GM12878 (cell line): ENCODE measurements at regions not wholly inside any gene's neighbourhood (a gene's known extent, or its start where the extent isn't known, plus 50 kb on each side); places are given as distances from the start of the nearest gene placed in this dataset.

Experiments
- ATAC-seq: fragments of 200-7000 bp; cut with Tn5 transposase; 3 replicates; pipeline ENCODE4 v1.9.1; 2020; ENCODE audit warnings: mild to moderate bottlenecking, moderate library complexity
- BruUV-seq: library from RNA; stranded (reverse); fragments of 400-500 nt; replicated peaks from 2 replicates; lab custom pipeline; 2021; lab: Mats Ljungman, UMichigan
- CTCF ChIA-PET: fragments of 300-600 bp; sonication (Branson Sonifier 250); formaldehyde crosslinking; extraction: SDS; loops from one replicate; lab custom pipeline; 2021; ENCODE audit warnings: inconsistent platforms; lab: Yijun Ruan, JAX
- POLR2A ChIA-PET: fragments of 350-600 bp; formaldehyde crosslinking; extraction: SDS; loops from one replicate; lab custom pipeline; 2021; ENCODE audit warnings: inconsistent platforms; lab: Charles Lee
- RAD21 ChIA-PET: fragments of 300-600 bp; sonication (Branson Sonifier 250); formaldehyde crosslinking; loops from one replicate; lab custom pipeline; 2023; ENCODE audit warnings: antibody characterized with exemption; ENCODE audit not compliant: unreplicated experiment; lab: Charles Lee
- SMC1A ChIA-PET: fragments of 300-600 bp; sonication (Branson Sonifier 250); formaldehyde crosslinking; loops from one replicate; lab custom pipeline; 2023; ENCODE audit not compliant: unreplicated experiment, uncharacterized antibody; lab: Charles Lee
- DNase-seq: peaks from one replicate; pipeline ENCODE4 v3.0.0-alpha.2; 2011; ENCODE audit warnings: low read depth, low spot score
- FAIRE-seq: peaks from 3 replicates; lab custom pipeline; 2011; peaks lifted over from hg19 to GRCh38; lab: Jason Lieb, UNC
- H2AFZ ChIP-seq: 2 replicates; pipeline ENCODE4 v1.6.0; 2011; ENCODE audit warnings: low read depth, low read length, control low read depth; ENCODE audit not compliant: control insufficient read depth
- H3K27ac ChIP-seq: 2 replicates; pipeline ENCODE4 v1.5.1; 2011; ENCODE audit warnings: control low read depth; ENCODE audit not compliant: control insufficient read depth, insufficient read depth
- H3K27me3 ChIP-seq, 2 experiments: replicated peaks in 1 of 2; 2 replicates each; pipeline versions ENCODE4 v1.6.0 to v1.6.1; 2011; ENCODE audit warnings: low read length in 1 of 2; ENCODE audit not compliant: control insufficient read depth in 2 of 2, insufficient read depth in 2 of 2
- H3K36me3 ChIP-seq, 2 experiments: 2 replicates each; pipeline ENCODE4 v1.5.1; 2011; ENCODE audit warnings: low read length in 1 of 2; ENCODE audit not compliant: control insufficient read depth in 2 of 2, insufficient read depth in 2 of 2
- H3K4me1 ChIP-seq: 2 replicates; pipeline ENCODE4 v1.6.1; 2011; ENCODE audit warnings: mild to moderate bottlenecking, low read length, moderate library complexity, mixed read lengths; ENCODE audit not compliant: control insufficient read depth, insufficient read depth
- H3K4me2 ChIP-seq: 2 replicates; pipeline ENCODE4 v1.6.0; 2011; ENCODE audit warnings: control low read depth; ENCODE audit not compliant: control insufficient read depth, insufficient read depth
- H3K4me3 ChIP-seq: fragments of 200-600 bp; sonication (generic); 2 replicates; pipeline ENCODE4 v1.5.1; 2016
- H3K79me2 ChIP-seq: 2 replicates; pipeline ENCODE4 v1.6.0; 2011; ENCODE audit warnings: low read length; ENCODE audit not compliant: control insufficient read depth, insufficient read depth
- H3K9ac ChIP-seq: 2 replicates; pipeline ENCODE4 v1.8.0; 2011; ENCODE audit warnings: low read length, control low read depth, mixed read lengths; ENCODE audit not compliant: control insufficient read depth, insufficient read depth
- H3K9me3 ChIP-seq: replicated peaks from 3 replicates; pipeline ENCODE4 v1.5.1; 2011; ENCODE audit warnings: mild to moderate bottlenecking, low read length; ENCODE audit not compliant: control insufficient read depth, insufficient read depth
- H4K20me1 ChIP-seq: 2 replicates; pipeline ENCODE4 v1.6.0; 2011; ENCODE audit not compliant: control insufficient read depth, insufficient read depth
- ASH2L ChIP-seq: fragments of 300-600, 200-600 bp; sonication (generic); IDR thresholded peaks from 2 replicates; pipeline ENCODE4 v1.6.1; 2017; ENCODE audit warnings: low read depth, mild to moderate bottlenecking, borderline replicate concordance
- CBFB ChIP-seq: IDR thresholded peaks from 2 replicates; pipeline ENCODE4 v1.6.1; 2016; ENCODE audit warnings: antibody characterized with exemption, low read depth
- CHD1 ChIP-seq: IDR thresholded peaks from 2 replicates; pipeline ENCODE4 v1.6.1; 2012; ENCODE audit warnings: low read depth, low read length, improper control_type of control experiment
- CREM ChIP-seq: IDR thresholded peaks from 2 replicates; pipeline ENCODE4 v1.6.1; 2014; ENCODE audit warnings: antibody characterized with exemption, low read depth
- HDGF ChIP-seq: fragments of 450-650 bp; IDR thresholded peaks from 2 replicates; pipeline ENCODE4 v1.6.1; 2016; ENCODE audit warnings: antibody characterized with exemption
- NFXL1 ChIP-seq: fragments of 450-650 bp; IDR thresholded peaks from 2 replicates; pipeline ENCODE4 v1.6.1; 2017; ENCODE audit warnings: antibody characterized with exemption, mild to moderate bottlenecking, borderline replicate concordance
- NFYA ChIP-seq: IDR thresholded peaks from 2 replicates; pipeline ENCODE4 v1.6.1; 2011; ENCODE audit warnings: low read depth, mild to moderate bottlenecking, low read length, improper control_type of control experiment, borderline replicate concordance
- NRF1 ChIP-seq: conservative IDR thresholded peaks from 2 replicates; pipeline ENCODE4 v1.6.1; 2011; ENCODE audit warnings: mild to moderate bottlenecking, low read depth, low read length, improper control_type of control experiment
- PBX3 ChIP-seq: IDR thresholded peaks from 2 replicates; pipeline ENCODE4 v1.6.1; 2011; ENCODE audit warnings: mild to moderate bottlenecking, low read depth, low read length, moderate library complexity; ENCODE audit not compliant: insufficient replicate concordance
- SIN3A ChIP-seq: IDR thresholded peaks from 2 replicates; pipeline ENCODE4 v1.6.1; 2012; ENCODE audit warnings: low read depth, low read length, improper control_type of control experiment
- SREBF2 ChIP-seq: IDR thresholded peaks from 2 replicates; pipeline ENCODE4 v1.6.1; 2012; ENCODE audit warnings: mild to moderate bottlenecking, low read length
- SUZ12 ChIP-seq: fragments of 200-600 bp; sonication (generic); IDR thresholded peaks from one replicate; pipeline ENCODE4 v1.6.1; 2018; ENCODE audit warnings: antibody characterized with exemption, mild to moderate bottlenecking; ENCODE audit not compliant: unreplicated experiment
- ZBED1 ChIP-seq: IDR thresholded peaks from 2 replicates; pipeline ENCODE4 v1.6.1; 2016; ENCODE audit warnings: borderline replicate concordance
- WGBS: methylation state at CpG from one replicate; pipeline ENCODE4 v1.1.6; 2016; ENCODE audit warnings: low lambda C conversion rate; ENCODE audit not compliant: insufficient replicate concordance, insufficient coverage; ENCODE audit errors: missing lambda C conversion rate; 5-methylcytosine and 5-hydroxymethylcytosine counted together
- in situ Hi-C: fragments of 300-500 bp; cut with MboI; formaldehyde crosslinking; loops from 9 replicates; pipeline ENCODE4 v1.14.3; 2018; ENCODE audit warnings: mixed read lengths
- intact Hi-C: fragments of 100-400 bp; cut with micrococcal nuclease; formaldehyde crosslinking; loops from one replicate; pipeline ENCODE4 v1.14.2; 2022; ENCODE audit not compliant: unreplicated experiment
- TF ChIP-seq, protein P1 (sequence below): IDR thresholded peaks from 2 replicates; pipeline ENCODE4 v1.6.1; 2012; ENCODE audit warnings: low read length, inconsistent platforms

DNA sequence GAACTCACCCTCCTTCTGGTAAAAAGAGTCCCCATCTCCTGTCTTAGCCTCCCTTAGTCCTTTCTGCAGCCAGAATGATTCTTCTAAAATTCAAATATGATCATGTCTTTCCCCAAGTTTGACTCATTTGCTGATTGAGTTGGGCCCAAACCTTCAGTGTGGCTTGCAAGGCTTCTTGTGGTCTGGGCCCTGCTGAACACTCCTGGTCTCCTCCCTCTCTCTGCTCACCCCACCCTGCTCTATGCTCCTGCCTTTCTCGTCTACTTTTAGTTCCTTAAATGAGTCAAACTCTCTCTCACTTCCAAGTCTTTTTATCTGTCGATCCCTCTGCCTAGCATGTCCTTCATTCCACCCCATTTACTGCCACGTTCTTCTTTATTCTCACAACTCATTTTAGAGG lies 72.6 kb downstream of the CCR1 start:
- intact Hi-C loops: no loop called here
- ChIA-PET POLR2A (no interaction called here), SMC1A (no interaction called here)
- no peaks in the 10 kb centered on the region; the same call in 1 of the 2 replicates for H3K4me1 ChIP-seq
- H3K4me3 ChIP-seq: no peak overlapping the region
- no peaks in the 10 kb centered on the region for H3K79me2 ChIP-seq
- BruUV-seq: no TSS peak
- ATAC-seq (no peak), DNase-seq (no peak)
- H3K27me3 ChIP-seq: no peaks in the 10 kb centered on the region
- H2AFZ ChIP-seq: no peak overlapping the region
- WGBS: 31% methylated on average over 3 of the region's 3 CpGs
- no peaks in the 10 kb centered on the region; the same call in 2 of the 3 replicates for H3K9me3 ChIP-seq
- TF ChIP-seq CREM (no peak), SUZ12 (no peak), NFYA (no peak), NFXL1 (no peak), PBX3 (no peak), ZBED1 (no peak), CHD1 (no peak), HDGF (no peak), ASH2L (no peak), SREBF2 (no peak), NRF1 (no peak), CBFB (no peak), SIN3A (no peak)
- TF ChIP-seq, protein P1, sequence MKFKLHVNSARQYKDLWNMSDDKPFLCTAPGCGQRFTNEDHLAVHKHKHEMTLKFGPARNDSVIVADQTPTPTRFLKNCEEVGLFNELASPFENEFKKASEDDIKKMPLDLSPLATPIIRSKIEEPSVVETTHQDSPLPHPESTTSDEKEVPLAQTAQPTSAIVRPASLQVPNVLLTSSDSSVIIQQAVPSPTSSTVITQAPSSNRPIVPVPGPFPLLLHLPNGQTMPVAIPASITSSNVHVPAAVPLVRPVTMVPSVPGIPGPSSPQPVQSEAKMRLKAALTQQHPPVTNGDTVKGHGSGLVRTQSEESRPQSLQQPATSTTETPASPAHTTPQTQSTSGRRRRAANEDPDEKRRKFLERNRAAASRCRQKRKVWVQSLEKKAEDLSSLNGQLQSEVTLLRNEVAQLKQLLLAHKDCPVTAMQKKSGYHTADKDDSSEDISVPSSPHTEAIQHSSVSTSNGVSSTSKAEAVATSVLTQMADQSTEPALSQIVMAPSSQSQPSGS: no peak
- TF ChIP-seq, all 136 proteins: peak for 0
- H3K27ac ChIP-seq: no peak overlapping the region
- H3K36me3 ChIP-seq: no peaks in the 10 kb centered on the region
- H4K20me1 ChIP-seq: no peaks in the 10 kb centered on the region
- H3K4me2 ChIP-seq: no peak overlapping the region
- no peak for FAIRE-seq
- in situ Hi-C loops: no loop called here
- H3K9ac ChIP-seq: no peak overlapping the region
- ChIA-PET RAD21 (no interaction called here), CTCF (interaction anchor here (0.9 kb wide), 1 partner anchor 73 kb away, joined by 4 read pairs; the partner anchor contains the start of gene CCR1)
